ENCODE measurements at regions not wholly inside any gene's neighbourhood (a gene's known extent, or its start where the extent isn't known, plus 50 kb on each side); places are given as distances from the start of the nearest gene placed in this dataset.

- no peak for DNase-seq (ENCODE audit: low read depth)
- Histone ChIP-seq H3K27me3 (ENCODE audit: control insufficient read depth, insufficient read depth, low read length) (no peaks in the 10 kb centered on the region), H3K36me3 (ENCODE audit: control insufficient read depth, insufficient read depth, low read length) (no peaks in the 10 kb centered on the region), H3K4me3 (ENCODE audit: low read depth, low read length) (no peak overlapping the region)
- TF ChIP-seq, protein P1, sequence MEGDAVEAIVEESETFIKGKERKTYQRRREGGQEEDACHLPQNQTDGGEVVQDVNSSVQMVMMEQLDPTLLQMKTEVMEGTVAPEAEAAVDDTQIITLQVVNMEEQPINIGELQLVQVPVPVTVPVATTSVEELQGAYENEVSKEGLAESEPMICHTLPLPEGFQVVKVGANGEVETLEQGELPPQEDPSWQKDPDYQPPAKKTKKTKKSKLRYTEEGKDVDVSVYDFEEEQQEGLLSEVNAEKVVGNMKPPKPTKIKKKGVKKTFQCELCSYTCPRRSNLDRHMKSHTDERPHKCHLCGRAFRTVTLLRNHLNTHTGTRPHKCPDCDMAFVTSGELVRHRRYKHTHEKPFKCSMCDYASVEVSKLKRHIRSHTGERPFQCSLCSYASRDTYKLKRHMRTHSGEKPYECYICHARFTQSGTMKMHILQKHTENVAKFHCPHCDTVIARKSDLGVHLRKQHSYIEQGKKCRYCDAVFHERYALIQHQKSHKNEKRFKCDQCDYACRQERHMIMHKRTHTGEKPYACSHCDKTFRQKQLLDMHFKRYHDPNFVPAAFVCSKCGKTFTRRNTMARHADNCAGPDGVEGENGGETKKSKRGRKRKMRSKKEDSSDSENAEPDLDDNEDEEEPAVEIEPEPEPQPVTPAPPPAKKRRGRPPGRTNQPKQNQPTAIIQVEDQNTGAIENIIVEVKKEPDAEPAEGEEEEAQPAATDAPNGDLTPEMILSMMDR (IDR thresholded peaks at IDR 0.05; ENCODE audit: insufficient read depth, low read length, poor library complexity, severe bottlenecking) = no peak
Measured at GRCh38 chr12:93072340-93072739, 143.2 kb upstream of the EEA1 start.

- TF ChIP-seq, protein P1 (IDR thresholded peaks at IDR 0.05; ENCODE audit: insufficient read depth, low read length, poor library complexity, severe bottlenecking) = no peak
- DNase-seq (ENCODE audit: low read depth) = no peak
- no peaks in the 10 kb centered on the region for H3K36me3 ChIP-seq (ENCODE audit: control insufficient read depth, insufficient read depth, low read length)
- no peak overlapping the region for H3K4me3 ChIP-seq (ENCODE audit: low read depth, low read length)
- no peaks in the 10 kb centered on the region for H3K27me3 ChIP-seq (ENCODE audit: control insufficient read depth, insufficient read depth, low read length)
Measured at GRCh38 chr12:93073324-93073723, 144.2 kb upstream of the EEA1 start.

GRCh38 chr12:93078059-93078458 lies 149.0 kb upstream of the EEA1 start:
- TF ChIP-seq, protein P1 (IDR thresholded peaks at IDR 0.05; ENCODE audit: insufficient read depth, low read length, poor library complexity, severe bottlenecking) = no peak
- Histone ChIP-seq H3K36me3 (ENCODE audit: control insufficient read depth, insufficient read depth, low read length) (no peaks in the 10 kb centered on the region), H3K27me3 (ENCODE audit: control insufficient read depth, insufficient read depth, low read length) (no peaks in the 10 kb centered on the region), H3K4me3 (ENCODE audit: low read depth, low read length) (no peak overlapping the region)
- no peak for DNase-seq (ENCODE audit: low read depth)

GRCh38 chr12:93078577-93078976 lies 149.5 kb upstream of the EEA1 start:
- no peak overlapping the region for H3K4me3 ChIP-seq (ENCODE audit: low read depth, low read length)
- TF ChIP-seq, protein P1 (IDR thresholded peaks at IDR 0.05; ENCODE audit: insufficient read depth, low read length, poor library complexity, severe bottlenecking) = no peak
- DNase-seq (ENCODE audit: low read depth) = no peak
- H3K27me3 ChIP-seq (ENCODE audit: control insufficient read depth, insufficient read depth, low read length) = no peaks in the 10 kb centered on the region
- no peaks in the 10 kb centered on the region for H3K36me3 ChIP-seq (ENCODE audit: control insufficient read depth, insufficient read depth, low read length)

- Histone ChIP-seq H3K36me3 (ENCODE audit: control insufficient read depth, insufficient read depth, low read length) (no peaks in the 10 kb centered on the region), H3K4me3 (ENCODE audit: low read depth, low read length) (no peak overlapping the region), H3K27me3 (ENCODE audit: control insufficient read depth, insufficient read depth, low read length) (no peaks in the 10 kb centered on the region)
- no peak for DNase-seq (ENCODE audit: low read depth)
- TF ChIP-seq, protein P1 (IDR thresholded peaks at IDR 0.05; ENCODE audit: insufficient read depth, low read length, poor library complexity, severe bottlenecking) = no peak
Measured at GRCh38 chr12:93079271-93079670, 150.2 kb upstream of the EEA1 start.

DNA sequence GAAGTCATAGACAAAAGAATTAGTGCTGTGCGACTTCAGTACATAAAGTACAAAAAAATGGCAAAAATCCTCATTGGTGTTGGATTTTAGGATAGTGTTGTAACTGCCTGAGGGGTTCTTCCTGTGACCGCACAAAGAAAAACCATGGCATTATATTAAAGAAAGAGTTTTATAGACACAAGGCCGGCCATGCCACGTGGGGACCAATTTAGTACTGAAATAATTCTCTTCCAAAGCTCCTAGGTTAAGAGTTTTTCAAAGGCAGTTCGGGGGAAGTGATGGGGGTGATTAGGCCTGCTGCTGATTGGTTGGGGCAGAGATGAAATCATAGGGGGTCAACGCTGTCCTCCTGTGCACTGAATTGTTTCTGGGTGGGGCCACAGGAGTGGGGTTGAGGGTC lies 150.9 kb upstream of the EEA1 start:
- DNase-seq (ENCODE audit: low read depth) = no peak
- H3K4me3 ChIP-seq (ENCODE audit: low read depth, low read length) = no peak overlapping the region
- TF ChIP-seq, protein P1 (IDR thresholded peaks at IDR 0.05; ENCODE audit: insufficient read depth, low read length, poor library complexity, severe bottlenecking) = no peak
- no peaks in the 10 kb centered on the region for H3K27me3 ChIP-seq (ENCODE audit: control insufficient read depth, insufficient read depth, low read length)
- no peaks in the 10 kb centered on the region for H3K36me3 ChIP-seq (ENCODE audit: control insufficient read depth, insufficient read depth, low read length)

Measured in kidney epithelial cell (primary cell).